GM10266 (cell line): ENCODE measurements at regions not wholly inside any gene's neighbourhood (a gene's known extent, or its start where the extent isn't known, plus 50 kb on each side); places are given as distances from the start of the nearest gene placed in this dataset.

Experiments
- DNase-seq: peaks from one replicate; pipeline ENCODE4 v3.0.0; 2012; ENCODE audit errors: extremely low spot score
- TF ChIP-seq, protein P1 (sequence below): IDR thresholded peaks from 2 replicates; pipeline ENCODE4 v1.5.1; 2012; ENCODE audit warnings: mild to moderate bottlenecking, low read depth; ENCODE audit not compliant: control insufficient read depth, insufficient read depth; ENCODE audit errors: missing control alignments

DNA sequence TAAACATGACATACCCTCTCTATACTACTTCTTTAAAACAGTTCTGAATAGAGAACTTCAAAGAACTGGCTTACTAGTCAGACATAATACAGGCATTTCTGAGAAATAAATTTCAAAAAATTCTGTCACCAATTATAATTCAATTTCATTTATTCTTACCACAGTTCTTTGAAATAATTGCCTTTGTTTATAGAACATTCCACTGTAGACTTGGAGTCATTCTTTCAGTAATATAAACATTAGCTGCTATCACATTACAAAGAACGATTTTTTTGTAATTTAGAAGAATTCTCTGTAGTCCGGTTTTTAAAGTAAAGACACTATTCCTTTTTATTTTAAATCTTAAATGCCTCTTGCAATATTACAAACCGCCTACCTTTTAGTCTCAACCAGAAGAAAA lies 146.4 kb upstream of the COL11A1 start:
- TF ChIP-seq, protein P1, sequence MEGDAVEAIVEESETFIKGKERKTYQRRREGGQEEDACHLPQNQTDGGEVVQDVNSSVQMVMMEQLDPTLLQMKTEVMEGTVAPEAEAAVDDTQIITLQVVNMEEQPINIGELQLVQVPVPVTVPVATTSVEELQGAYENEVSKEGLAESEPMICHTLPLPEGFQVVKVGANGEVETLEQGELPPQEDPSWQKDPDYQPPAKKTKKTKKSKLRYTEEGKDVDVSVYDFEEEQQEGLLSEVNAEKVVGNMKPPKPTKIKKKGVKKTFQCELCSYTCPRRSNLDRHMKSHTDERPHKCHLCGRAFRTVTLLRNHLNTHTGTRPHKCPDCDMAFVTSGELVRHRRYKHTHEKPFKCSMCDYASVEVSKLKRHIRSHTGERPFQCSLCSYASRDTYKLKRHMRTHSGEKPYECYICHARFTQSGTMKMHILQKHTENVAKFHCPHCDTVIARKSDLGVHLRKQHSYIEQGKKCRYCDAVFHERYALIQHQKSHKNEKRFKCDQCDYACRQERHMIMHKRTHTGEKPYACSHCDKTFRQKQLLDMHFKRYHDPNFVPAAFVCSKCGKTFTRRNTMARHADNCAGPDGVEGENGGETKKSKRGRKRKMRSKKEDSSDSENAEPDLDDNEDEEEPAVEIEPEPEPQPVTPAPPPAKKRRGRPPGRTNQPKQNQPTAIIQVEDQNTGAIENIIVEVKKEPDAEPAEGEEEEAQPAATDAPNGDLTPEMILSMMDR, result no peak
- no peak for DNase-seq

DNA sequence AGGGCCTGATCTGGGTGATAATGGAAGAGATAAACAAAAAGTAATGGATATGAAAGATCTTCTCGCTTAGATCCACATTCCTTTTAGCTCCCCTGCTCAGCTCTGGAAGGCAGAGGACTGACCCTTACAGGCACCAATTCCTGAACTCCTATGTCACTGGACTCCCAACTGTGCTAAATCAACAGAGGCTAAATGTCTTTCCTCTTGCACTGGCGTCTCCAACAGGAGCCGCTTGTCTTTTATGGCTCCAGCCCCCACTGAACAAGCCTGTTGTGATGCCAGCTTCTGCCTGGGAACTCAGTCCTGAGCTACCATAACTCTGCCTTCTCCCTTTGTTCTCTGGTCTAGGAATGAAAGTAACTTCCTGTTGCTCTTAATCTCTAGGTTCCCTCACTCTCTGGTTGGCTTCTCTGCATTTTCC lies 142.1 kb upstream of the COL11A1 start:
- TF ChIP-seq, protein P1, result no peak
- DNase-seq, result no peak

DNA sequence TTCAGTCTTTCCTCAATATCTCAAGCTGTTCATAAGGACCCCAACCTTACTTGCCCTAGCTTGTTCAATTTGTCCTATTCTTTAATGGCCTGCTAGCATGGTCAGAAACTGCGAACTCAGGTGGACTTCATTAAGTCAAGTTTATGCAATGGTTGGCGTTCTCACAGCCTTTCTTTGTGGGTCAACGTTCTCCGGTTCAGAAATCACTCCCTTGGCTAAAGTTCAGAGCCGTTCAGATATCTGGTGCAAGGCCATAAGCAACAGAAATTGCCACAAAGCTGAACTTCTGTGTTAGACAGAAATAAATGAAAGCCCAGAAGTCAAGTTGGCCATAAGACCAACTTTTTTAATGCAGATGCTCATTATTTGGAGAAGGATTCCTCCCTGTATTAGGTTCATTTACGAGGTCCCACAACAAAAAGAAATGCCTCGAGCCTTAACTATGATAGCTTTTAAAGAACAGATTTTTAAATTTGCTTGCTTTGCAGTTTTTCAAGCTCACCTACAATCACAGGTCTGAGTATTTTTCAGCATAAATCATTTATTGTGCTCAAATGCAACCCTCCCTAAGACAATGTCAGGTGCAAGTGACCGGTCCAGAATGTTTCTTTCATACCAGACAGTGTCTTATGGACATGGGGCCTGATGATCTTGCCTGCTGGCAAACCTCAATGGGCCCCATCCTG lies 140.2 kb upstream of the COL11A1 start:
- TF ChIP-seq, protein P1, result no peak
- DNase-seq, result no peak

DNA sequence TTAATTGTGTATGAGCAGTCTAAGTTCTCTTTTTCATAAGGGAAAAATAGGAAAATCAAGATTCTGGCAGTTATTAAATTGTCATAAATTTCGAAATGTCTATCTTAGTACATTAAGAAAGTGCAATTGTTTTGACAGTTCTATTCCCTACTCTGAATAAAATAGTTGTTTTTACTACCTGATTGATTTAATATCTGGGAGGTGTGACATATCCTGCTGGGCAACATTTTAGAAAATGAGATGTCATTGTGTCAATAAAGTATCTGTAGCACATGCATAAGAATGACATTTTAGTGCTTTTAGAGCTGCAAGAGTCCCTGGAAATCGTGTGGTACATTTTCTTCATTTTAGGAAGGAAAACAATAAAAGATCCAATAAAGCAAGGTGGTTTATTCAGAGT lies 139.2 kb upstream of the COL11A1 start:
- no peak for DNase-seq
- TF ChIP-seq, protein P1, result no peak

DNA sequence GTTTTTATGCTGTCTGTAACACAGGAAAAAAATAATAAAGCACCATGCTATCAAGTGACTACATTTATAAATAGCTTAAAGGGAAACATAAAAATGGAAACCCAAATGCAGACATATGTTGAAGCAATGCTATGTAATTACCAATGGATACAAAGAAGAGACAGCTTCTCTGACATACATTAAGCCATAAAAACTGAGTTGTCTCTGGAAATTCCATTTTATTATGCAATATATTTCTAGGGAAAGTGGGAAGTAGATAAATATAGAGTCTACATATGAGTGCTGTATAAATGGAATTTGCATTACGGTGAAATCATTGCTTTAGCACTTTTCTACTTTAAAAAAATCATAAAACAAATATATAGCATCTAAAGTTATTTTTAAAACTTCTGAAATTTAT lies 135.2 kb upstream of the COL11A1 start:
- TF ChIP-seq, protein P1, result no peak
- no peak for DNase-seq

DNA sequence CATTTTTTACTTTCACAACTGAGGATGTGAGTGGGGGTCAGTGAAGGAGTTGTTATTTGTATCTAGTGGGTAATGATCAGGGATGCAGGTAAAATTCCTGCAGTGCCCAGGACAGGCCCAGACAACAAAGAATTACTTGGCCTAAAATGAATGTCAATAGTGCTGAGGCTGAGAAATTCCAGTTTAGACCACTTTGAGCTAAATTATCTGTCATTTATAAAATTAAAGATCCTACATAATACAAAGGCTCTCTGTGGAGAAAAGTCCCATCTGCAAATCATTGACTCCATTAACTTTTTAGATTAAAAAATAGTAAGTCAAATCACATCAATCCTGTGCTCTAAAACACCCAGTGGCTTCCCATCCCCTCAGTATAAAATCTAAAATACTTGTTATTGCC lies 130.7 kb upstream of the COL11A1 start:
- no peak for DNase-seq
- TF ChIP-seq, protein P1, result no peak

DNA sequence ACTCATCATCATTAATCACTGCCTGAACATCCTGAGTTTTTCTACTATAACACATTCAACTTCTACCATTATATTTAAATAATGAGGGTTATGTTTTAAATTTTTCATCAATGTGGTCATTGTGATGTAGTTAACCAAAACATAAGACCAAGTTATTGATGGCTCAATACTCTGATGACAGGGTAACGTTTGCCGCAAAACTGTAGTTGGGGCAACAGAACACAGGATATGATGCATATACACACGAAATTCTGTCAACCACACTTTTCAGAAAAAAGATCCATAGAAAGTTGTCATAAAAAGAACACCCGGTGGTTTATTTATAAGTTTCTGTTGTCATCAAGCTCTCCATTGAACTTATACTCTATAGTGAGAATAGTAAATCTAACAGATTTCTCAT lies 121.7 kb upstream of the COL11A1 start:
- TF ChIP-seq, protein P1, result no peak
- DNase-seq, result no peak
